HG02852 (cell line): ENCODE measurements at regions not wholly inside any gene's neighbourhood (a gene's known extent, or its start where the extent isn't known, plus 50 kb on each side); places are given as distances from the start of the nearest gene placed in this dataset.

Experiments
- ATAC-seq: cut with Tn5 transposase; IDR thresholded peaks from one replicate; pipeline ENCODE4 v1.9.1; 2021; ENCODE audit warnings: mild to moderate bottlenecking, moderate library complexity; ENCODE audit not compliant: unreplicated experiment

DNA sequence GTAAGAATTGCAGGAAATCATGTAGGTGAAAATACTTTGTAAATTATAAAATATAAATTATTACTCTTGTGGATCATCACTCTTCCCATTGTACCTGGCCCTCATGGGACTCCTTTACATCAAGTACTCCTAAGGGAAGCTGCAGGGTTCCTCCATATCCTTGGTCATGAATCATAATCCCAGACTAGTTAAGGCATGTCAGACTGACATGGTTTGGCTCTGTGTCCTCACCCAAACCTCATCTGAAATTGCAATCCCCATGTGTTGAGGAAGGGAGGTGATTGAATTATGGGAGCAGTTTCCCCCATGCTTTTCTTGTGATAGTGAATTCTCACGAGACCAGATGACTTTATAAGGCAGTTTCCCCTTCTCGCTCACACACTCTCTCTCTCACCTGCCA is 77.1 kb downstream of the CMPK2 start:
- ATAC-seq, result no peak

DNA sequence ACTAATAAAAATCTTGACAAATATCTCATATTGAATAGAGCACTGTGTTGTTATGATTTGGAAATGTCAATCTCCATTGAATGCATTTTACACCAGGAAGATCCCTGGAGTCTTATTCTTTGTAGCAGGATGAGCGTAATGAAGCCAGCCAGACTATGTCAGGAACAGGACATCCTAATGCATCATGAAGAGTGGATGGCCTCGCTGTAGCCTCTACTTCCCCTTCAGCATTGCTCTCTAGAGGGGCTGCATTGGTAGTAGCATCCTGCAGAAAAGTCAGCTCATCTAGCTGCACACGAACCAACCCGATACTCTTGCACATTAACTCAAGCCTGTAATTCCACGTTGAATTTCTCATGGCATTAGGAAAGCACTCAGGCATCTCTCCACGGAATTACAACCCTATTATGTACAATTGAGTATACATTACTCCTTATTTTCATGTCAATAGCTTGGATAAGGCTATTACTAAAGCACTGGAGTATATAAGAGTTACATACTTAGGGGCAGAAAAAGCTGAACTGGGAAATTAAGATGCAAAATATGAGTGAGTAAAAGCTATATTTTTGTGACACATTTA is 76.1 kb downstream of the CMPK2 start:
- ATAC-seq, result no peak

DNA sequence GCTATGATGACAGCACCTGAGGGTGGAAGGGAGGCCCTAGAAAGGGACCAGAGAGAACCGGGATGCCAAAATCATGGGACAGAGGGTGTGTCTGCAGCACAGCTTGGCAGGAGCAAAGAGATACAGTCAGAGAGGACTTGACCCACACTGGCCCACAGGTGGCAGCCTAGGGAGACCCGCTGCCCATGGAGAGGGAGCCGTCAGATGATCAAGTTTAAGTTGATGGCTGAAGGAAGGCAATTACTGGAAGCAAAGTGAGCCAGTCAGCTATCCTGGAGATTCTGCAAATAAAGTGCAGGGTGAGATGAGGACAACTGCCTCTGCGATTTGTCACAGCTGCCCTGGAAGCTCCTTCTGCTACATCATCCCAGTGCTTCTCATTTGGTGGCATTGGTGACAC is 74.0 kb downstream of the CMPK2 start:
- no peak for ATAC-seq

DNA sequence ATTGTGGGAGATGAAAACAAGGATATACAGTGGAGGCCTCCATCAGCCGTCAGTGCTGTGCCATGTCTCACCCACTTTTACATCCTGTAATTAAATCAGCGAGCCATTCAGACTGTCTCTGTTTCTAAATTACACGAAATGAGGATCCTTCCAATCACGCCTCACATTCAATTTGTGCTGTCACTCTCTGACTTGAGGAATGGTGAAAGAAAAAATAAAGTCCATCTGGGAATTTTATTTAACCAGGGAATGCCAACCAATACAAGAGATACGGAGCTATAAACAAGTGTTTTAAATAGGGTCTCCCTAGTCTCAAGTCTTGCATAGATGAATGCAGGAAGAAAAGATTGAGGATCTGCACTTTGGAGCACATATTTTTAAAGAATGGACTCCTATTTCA is 72.8 kb downstream of the CMPK2 start:
- ATAC-seq, result no peak

DNA sequence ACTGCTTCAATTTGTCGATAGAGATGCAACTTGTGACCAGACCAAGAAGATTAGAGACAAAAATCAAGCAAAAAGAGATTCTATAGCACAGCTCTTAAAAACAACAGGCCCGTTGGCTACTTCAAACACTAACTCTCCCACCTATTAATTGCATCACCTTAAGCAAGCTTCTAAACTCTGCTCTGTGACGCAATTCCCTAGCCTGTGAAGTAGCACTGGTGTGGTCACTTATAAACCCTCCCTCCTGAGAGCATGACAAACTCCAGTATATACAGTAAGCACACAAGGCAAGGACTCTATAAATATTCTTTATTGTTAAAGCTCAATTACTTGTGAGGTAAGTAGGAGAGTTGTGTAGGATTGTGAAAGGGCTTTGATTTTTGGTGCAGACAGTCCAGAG is 72.3 kb downstream of the CMPK2 start:
- no peak for ATAC-seq

DNA sequence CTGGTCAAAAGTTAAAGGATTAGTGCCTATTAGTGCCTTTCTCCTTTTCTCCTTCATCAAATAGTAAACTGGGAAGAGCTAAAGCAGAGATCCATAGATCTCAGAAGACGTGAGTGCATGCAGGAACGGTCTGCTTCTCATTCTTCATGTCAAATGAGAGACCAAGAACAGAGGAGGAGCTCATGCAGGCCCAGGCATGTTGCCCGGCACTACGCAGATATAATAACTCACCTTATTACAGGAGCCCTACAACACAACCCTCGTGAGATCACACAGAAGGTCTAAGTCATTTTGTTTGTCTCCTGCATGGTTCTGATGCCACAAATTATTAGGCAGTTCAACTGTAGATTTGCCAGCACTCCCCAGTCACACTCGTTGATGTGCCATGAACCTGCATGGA is 71.8 kb downstream of the CMPK2 start:
- ATAC-seq, result no peak

DNA sequence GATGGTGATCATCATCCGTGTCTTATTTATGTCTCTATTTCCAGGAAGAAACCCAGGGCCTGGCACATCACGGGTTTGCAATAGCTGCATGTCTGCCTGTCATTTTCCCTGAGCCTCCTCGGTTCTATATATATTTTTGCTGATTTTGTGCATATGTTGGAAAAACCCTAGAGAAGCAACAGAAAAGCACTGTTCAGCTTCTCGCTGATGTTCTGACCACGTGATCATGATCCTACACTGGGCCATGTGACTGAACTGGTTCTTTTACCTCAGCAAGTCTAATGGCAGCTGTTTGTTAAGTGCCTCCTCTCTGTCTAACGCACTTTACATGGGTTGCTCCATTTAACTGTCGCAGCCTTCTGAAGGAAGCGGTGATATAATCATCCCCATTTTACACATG is 71.3 kb downstream of the CMPK2 start:
- no peak for ATAC-seq
